NCI-H2107 (cell line): ENCODE measurements at regions not wholly inside any gene's neighbourhood (a gene's known extent, or its start where the extent isn't known, plus 50 kb on each side); places are given as distances from the start of the nearest gene placed in this dataset.

Experiments used
- DNase-seq: peaks from one replicate; lab custom pipeline; 2025; lab: John Stamatoyannopoulos, UW

GRCh38 chr7:21364801-21365271, 63.0 kb upstream of the SP4 start:
- DNase-seq: no peak

GRCh38 chr7:21365866-21366624, 61.8 kb upstream of the SP4 start:
- DNase-seq: no peak

GRCh38 chr7:21367081-21367480, 60.8 kb upstream of the SP4 start:
- DNase-seq: no peak

GRCh38 chr7:21367537-21367936, 60.3 kb upstream of the SP4 start:
- DNase-seq: no peak

- no peak for DNase-seq
These were observed 59.6 kb upstream of the SP4 start for GRCh38 chr7:21368317-21368716.

GRCh38 chr7:21370283-21370982, 57.5 kb upstream of the SP4 start:
- no peak for DNase-seq

GRCh38 chr7:21371360-21371759, 56.5 kb upstream of the SP4 start:
- no peak for DNase-seq

GRCh38 chr7:21373031-21373430, 54.9 kb upstream of the SP4 start:
- DNase-seq: no peak

GRCh38 chr7:21374134-21374533, 53.7 kb upstream of the SP4 start:
- DNase-seq: no peak

- no peak for DNase-seq
These were observed 50.3 kb upstream of the SP4 start for GRCh38 chr7:21377545-21377944.
